Tibial nerve (tissue), 3 donors: ENCODE measurements at regions not wholly inside any gene's neighbourhood (a gene's known extent, or its start where the extent isn't known, plus 50 kb on each side); places are given as distances from the start of the nearest gene placed in this dataset.

Experiments used
- CTCF ChIP-seq, 5 experiments: fragments of 200-600 bp in 3 of 5; fragments of 450-650 bp in 2 of 5; sonication (generic) in 3 of 5; IDR thresholded peaks; one replicate each; pipeline ENCODE4 v1.5.1; 2016 to 2019; ENCODE audit warnings: antibody characterized with exemption in 5 of 5, mild to moderate bottlenecking in 3 of 5, moderate library complexity in 2 of 5
- POLR2A ChIP-seq, 2 donors: fragments of 450-650 bp; IDR thresholded peaks; one replicate each; pipeline ENCODE4 v1.6.1; 2017; ENCODE audit warnings: antibody characterized with exemption in 2 of 2, mild to moderate bottlenecking in 2 of 2, moderate library complexity in 2 of 2

- no peak for TF ChIP-seq POLR2A (IDR thresholded peaks at IDR 0.05)
- no peak for TF ChIP-seq CTCF (IDR thresholded peaks at IDR 0.05)
Measured at GRCh38 chr6:125529061-125529460, 220.4 kb upstream of the HEY2 start.
